Left ventricle myocardium inferior (tissue), 1 donor: ENCODE measurements at regions not wholly inside any gene's neighbourhood (a gene's known extent, or its start where the extent isn't known, plus 50 kb on each side); places are given as distances from the start of the nearest gene placed in this dataset.
A peak's percentile ranks its signal among the peaks of the same experiment; 100 is the strongest.

ENCODE experiments used
- DNase-seq: peaks from one replicate; pipeline ENCODE4 v3.0.0-alpha.2; 2020
- H3K27ac ChIP-seq: fragments of 200-600 bp; replicated peaks from 2 replicates; pipeline ENCODE4 v1.8.0; 2021
- H3K27me3 ChIP-seq: fragments of 200-600 bp; 2 replicates; pipeline ENCODE4 v1.8.0; 2021; ENCODE audit warnings: low read depth
- H3K36me3 ChIP-seq: fragments of 200-600 bp; 2 replicates; pipeline ENCODE4 v1.8.0; 2021
- H3K4me1 ChIP-seq: fragments of 200-600 bp; 2 replicates; pipeline ENCODE4 v1.8.0; 2021
- H3K4me3 ChIP-seq: fragments of 200-600 bp; 2 replicates; pipeline ENCODE4 v1.8.0; 2021; ENCODE audit warnings: mild to moderate bottlenecking, moderate library complexity
- H3K9me3 ChIP-seq: fragments of 200-600 bp; replicated peaks from 2 replicates; pipeline ENCODE4 v1.8.0; 2021
- CTCF ChIP-seq: fragments of 200-600 bp; IDR thresholded peaks from 2 replicates; pipeline ENCODE4 v1.8.0; 2021; ENCODE audit warnings: antibody characterized with exemption, mild to moderate bottlenecking, borderline replicate concordance
- intact Hi-C: fragments of 100-400 bp; cut with micrococcal nuclease; formaldehyde crosslinking; loops from one replicate; pipeline ENCODE4 v1.11.0; 2022
- donor health status: DM: no; HTN: yes; CAD: no; lungs with severe emphysema.

GRCh38 chr9:4380406-4380805, 80.5 kb upstream of the GLIS3 start:
- Histone ChIP-seq H3K36me3 (no peaks in the 10 kb centered on the region), H3K9me3 (no peaks in the 10 kb centered on the region), H3K4me3 (no peak overlapping the region), H3K27me3 (peaks cover 6% of the 10 kb centered on the region), H3K27ac (no peak overlapping the region), H3K4me1 (no peaks in the 10 kb centered on the region)
- no peak for TF ChIP-seq CTCF
- DNase-seq, result no peak
- intact Hi-C loops, result no loop called here

- Histone ChIP-seq H3K9me3 (no peaks in the 10 kb centered on the region), H3K27ac (no peak overlapping the region), H3K4me1 (no peaks in the 10 kb centered on the region), H3K36me3 (no peaks in the 10 kb centered on the region), H3K4me3 (no peak overlapping the region), H3K27me3 (peaks cover 28% of the 10 kb centered on the region)
- peak; percentile 64 for TF ChIP-seq CTCF
- no peak for DNase-seq
- intact Hi-C loops, result no loop called here
Measured at GRCh38 chr9:4375424-4376200, 75.7 kb upstream of the GLIS3 start.

DNA sequence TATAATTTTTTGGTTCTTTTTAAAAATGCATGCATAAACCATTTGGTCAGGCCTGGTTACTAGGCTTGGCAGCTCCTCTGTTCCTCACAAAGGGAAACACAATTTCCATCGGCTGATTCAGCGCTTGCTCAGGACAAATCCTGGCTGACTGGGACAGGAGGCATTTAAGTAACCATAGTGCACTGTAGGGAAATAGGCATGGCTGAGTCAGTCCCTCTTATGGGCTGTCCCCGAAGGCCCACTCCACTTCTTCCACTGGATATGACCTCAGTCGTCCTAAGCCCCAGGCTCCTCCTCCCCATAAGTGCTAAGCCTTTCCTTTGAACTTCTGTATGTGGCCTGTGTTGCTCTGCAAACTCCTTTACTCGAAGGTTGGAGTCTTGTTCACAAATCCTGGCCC, 71.2 kb upstream of the GLIS3 start:
- no peak for TF ChIP-seq CTCF
- no peak for DNase-seq
- Histone ChIP-seq H3K27me3 (peaks cover 28% of the 10 kb centered on the region), H3K9me3 (no peaks in the 10 kb centered on the region), H3K4me3 (no peak overlapping the region), H3K4me1 (no peaks in the 10 kb centered on the region), H3K27ac (no peak overlapping the region), H3K36me3 (no peaks in the 10 kb centered on the region)
- intact Hi-C loops, result no loop called here

- no peak overlapping the region for H3K4me3 ChIP-seq
- no peak for DNase-seq
- TF ChIP-seq CTCF, result no peak
- intact Hi-C loops, result no loop called here
- H3K36me3 ChIP-seq, result no peaks in the 10 kb centered on the region
- no peaks in the 10 kb centered on the region for H3K4me1 ChIP-seq
- no peak overlapping the region for H3K27ac ChIP-seq
- H3K27me3 ChIP-seq, result peaks cover 28% of the 10 kb centered on the region
- H3K9me3 ChIP-seq, result no peaks in the 10 kb centered on the region
Measured at GRCh38 chr9:4370501-4370900, 70.6 kb upstream of the GLIS3 start.

DNA sequence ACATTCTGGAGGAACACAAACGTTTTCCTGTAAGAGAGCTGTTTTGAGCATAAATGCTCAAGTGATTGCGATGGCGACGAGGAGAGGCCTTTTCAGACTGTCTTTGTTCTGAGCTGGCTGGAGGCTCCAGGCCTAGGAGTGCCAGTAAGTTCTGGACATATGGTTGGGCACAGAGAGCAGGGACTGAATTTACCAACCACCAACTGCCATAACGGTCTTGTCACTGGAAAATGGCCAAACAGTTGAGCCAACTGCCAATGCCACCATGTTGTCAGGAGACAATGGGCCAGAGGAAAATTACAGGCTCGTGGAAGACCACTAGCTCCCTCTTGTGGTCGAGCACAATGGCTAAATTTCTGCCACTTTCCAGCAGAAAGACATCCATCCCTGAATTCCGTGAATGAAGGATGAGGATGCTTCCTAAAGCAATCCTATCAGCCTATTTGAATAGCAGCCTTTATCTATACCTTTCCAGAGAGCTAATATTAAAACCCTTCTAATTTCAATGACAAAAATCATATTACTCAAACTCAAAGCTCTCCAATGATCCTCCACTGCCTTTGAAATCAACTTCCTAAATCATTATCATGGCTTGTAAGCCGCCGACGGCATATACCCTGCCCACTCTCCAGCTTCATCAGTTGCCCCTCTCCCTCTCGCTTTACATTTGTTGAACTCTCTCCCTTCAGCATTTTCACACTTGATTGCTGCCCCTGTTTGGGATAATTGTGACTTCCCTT, 66.9 kb upstream of the GLIS3 start:
- Histone ChIP-seq H3K27ac (no peak overlapping the region), H3K4me1 (no peaks in the 10 kb centered on the region), H3K4me3 (no peak overlapping the region), H3K36me3 (no peaks in the 10 kb centered on the region), H3K27me3 (no peaks in the 10 kb centered on the region), H3K9me3 (no peaks in the 10 kb centered on the region)
- no peak for DNase-seq
- peak; percentile 69 for TF ChIP-seq CTCF
- intact Hi-C loops, result loop anchor here (2.0 kb wide), 1 partner anchor 52 kb away; no protein-coding TSS in a partner anchor
